Chondrocyte (in vitro differentiated cells): ENCODE measurements at regions not wholly inside any gene's neighbourhood (a gene's known extent, or its start where the extent isn't known, plus 50 kb on each side); places are given as distances from the start of the nearest gene placed in this dataset.
A peak's percentile ranks its signal among the peaks of the same experiment; 100 is the strongest.

Experiments used
- DNase-seq: peaks from one replicate; pipeline ENCODE4 v3.0.0; 2021; ENCODE audit warnings: mixed read lengths, low spot score
- H3K27ac Mint-ChIP-seq: one replicate; pipeline ENCODE4 v1.8.0; 2021; ENCODE audit warnings: mild to moderate bottlenecking, moderate library complexity, mixed read lengths; ENCODE audit not compliant: unreplicated experiment
- H3K27me3 Mint-ChIP-seq: 2 replicates; pipeline ENCODE4 v1.8.0; 2021; ENCODE audit warnings: low read depth, mixed read lengths
- H3K36me3 Mint-ChIP-seq: 2 replicates; pipeline ENCODE4 v1.8.0; 2021; ENCODE audit warnings: low read depth, mixed read lengths
- H3K4me1 Mint-ChIP-seq: 2 replicates; pipeline ENCODE4 v1.8.0; 2021; ENCODE audit warnings: low read depth, mild to moderate bottlenecking, mixed read lengths
- H3K4me3 Mint-ChIP-seq: one replicate; pipeline ENCODE4 v1.8.0; 2021; ENCODE audit warnings: mild to moderate bottlenecking, moderate library complexity, mixed read lengths; ENCODE audit not compliant: unreplicated experiment
- H3K9me3 Mint-ChIP-seq: 2 replicates; pipeline ENCODE4 v1.8.0; 2021; ENCODE audit warnings: low read depth, mixed read lengths
- CTCF ChIP-seq: fragments of 200-600 bp; sonication (generic); IDR thresholded peaks from 2 replicates; pipeline ENCODE4 v1.5.0; 2021; ENCODE audit warnings: antibody characterized with exemption, mild to moderate bottlenecking, moderate library complexity

- Mint-ChIP-seq H3K27ac (no peak overlapping the region), H3K36me3 (no peaks in the 10 kb centered on the region), H3K4me1 (peaks cover 32% of the 10 kb centered on the region), H3K4me3 (no peak overlapping the region), H3K27me3 (no peaks in the 10 kb centered on the region), H3K9me3 (no peaks in the 10 kb centered on the region)
- no peak for TF ChIP-seq CTCF
- DNase-seq: no peak
Observed at GRCh38 chr2:217414429-217414828, 554.6 kb upstream of the TNP1 start.

GRCh38 chr2:217413193-217413592 lies 553.3 kb upstream of the TNP1 start:
- Mint-ChIP-seq H3K4me3 (no peak overlapping the region), H3K36me3 (no peaks in the 10 kb centered on the region), H3K4me1 (peaks cover 30% of the 10 kb centered on the region), H3K27me3 (no peaks in the 10 kb centered on the region), H3K27ac (no peak overlapping the region), H3K9me3 (no peaks in the 10 kb centered on the region)
- TF ChIP-seq CTCF: no peak
- no peak for DNase-seq

- Mint-ChIP-seq H3K27ac (peak overlapping the region; percentile 7), H3K27me3 (no peaks in the 10 kb centered on the region)
- no peak for DNase-seq
Observed at GRCh38 chr2:217412721-217413120, 552.9 kb upstream of the TNP1 start.

GRCh38 chr2:217412277-217412676 lies 552.4 kb upstream of the TNP1 start:
- no peak overlapping the region for H3K4me3 Mint-ChIP-seq
- H3K4me1 Mint-ChIP-seq: peaks cover 29% of the 10 kb centered on the region
- no peaks in the 10 kb centered on the region for H3K27me3 Mint-ChIP-seq
- no peaks in the 10 kb centered on the region for H3K36me3 Mint-ChIP-seq
- no peak for DNase-seq
- no peak for TF ChIP-seq CTCF
- H3K27ac Mint-ChIP-seq: no peak overlapping the region
- H3K9me3 Mint-ChIP-seq: no peaks in the 10 kb centered on the region

More at GRCh38 chr2:217412721-217413120, 552.9 kb upstream of the TNP1 start:
- Mint-ChIP-seq H3K4me3 (no peak overlapping the region), H3K9me3 (no peaks in the 10 kb centered on the region), H3K4me1 (peaks cover 29% of the 10 kb centered on the region), H3K36me3 (no peaks in the 10 kb centered on the region)
- TF ChIP-seq CTCF: no peak

GRCh38 chr2:217410681-217410960 lies 550.8 kb upstream of the TNP1 start:
- no peak for DNase-seq
- Mint-ChIP-seq H3K4me1 (peaks cover 27% of the 10 kb centered on the region), H3K4me3 (no peak overlapping the region), H3K9me3 (no peaks in the 10 kb centered on the region), H3K27me3 (no peaks in the 10 kb centered on the region), H3K36me3 (no peaks in the 10 kb centered on the region), H3K27ac (no peak overlapping the region)
- no peak for TF ChIP-seq CTCF
